ENCODE measurements at regions not wholly inside any gene's neighbourhood (a gene's known extent, or its start where the extent isn't known, plus 50 kb on each side); places are given as distances from the start of the nearest gene placed in this dataset.

DNA sequence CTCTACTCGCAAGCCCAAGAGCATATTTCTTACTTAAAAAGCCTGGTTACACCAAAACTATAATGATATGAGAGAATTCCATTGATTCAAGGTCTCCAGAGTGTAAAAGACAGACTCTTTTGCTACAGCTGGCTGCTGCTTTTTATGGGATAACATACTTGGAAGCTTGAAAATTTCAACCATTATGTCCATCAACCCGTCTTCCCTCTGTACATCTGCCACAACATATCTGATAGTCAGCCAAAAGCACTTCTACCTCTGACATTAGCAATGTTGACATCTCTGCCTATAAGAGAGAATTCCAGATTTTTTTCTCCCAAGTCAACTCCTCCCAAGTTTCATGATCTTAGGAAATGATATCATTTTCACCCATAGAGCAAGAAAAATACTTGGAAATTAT lies 54.4 kb upstream of the IQCM start:
- Histone ChIP-seq H3K4me3 (ENCODE audit: low read length) (no peak overlapping the region), H3K4me1 (ENCODE audit: control insufficient read depth, insufficient read depth, low read length) (no peaks in the 10 kb centered on the region)
- WGBS (ENCODE audit: insufficient coverage): no CpG with 5 or more reads among the region's 2 CpGs

DNA sequence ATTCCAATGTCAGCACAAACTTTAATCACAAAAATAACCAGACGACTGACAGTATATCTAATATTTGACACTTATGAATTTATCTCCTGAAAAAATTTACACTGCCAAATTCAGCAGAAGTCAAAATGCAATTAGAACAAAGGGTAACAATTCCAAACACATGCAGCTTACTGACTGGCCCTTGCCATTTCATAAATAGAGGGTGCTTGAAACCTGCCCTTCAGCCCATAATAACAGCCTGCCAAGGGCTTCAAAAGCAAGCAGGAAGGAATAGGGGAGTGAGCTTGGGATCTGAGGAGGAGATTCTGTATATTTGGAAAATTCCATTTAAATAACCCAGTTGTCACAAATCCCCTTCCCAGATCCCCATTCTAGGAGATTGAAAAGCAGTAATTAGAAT lies 66.1 kb upstream of the IQCM start:
- H3K36me3 ChIP-seq (ENCODE audit: control insufficient read depth, insufficient read depth, low read length): no peaks in the 10 kb centered on the region
- no CpG with 5 or more reads among the region's 1 CpG for WGBS (ENCODE audit: insufficient coverage)
- DNase-seq: no peak
- H3K4me3 ChIP-seq (ENCODE audit: low read length): no peak overlapping the region
- H3K27ac ChIP-seq (ENCODE audit: low read length): no peak overlapping the region
- no peaks in the 10 kb centered on the region for H3K9me3 ChIP-seq (replicated peaks; ENCODE audit: control insufficient read depth, low read depth, low read length)
- no peaks in the 10 kb centered on the region for H3K4me1 ChIP-seq (ENCODE audit: control insufficient read depth, insufficient read depth, low read length)
- no peaks in the 10 kb centered on the region for H3K27me3 ChIP-seq (ENCODE audit: control insufficient read depth, insufficient read depth, low read length)

More for the DNA sequence above, 54.4 kb upstream of the IQCM start:
- Histone ChIP-seq H3K27me3 (ENCODE audit: control insufficient read depth, insufficient read depth, low read length) (no peaks in the 10 kb centered on the region), H3K27ac (ENCODE audit: low read length) (no peak overlapping the region), H3K36me3 (ENCODE audit: control insufficient read depth, insufficient read depth, low read length) (no peaks in the 10 kb centered on the region), H3K9me3 (replicated peaks; ENCODE audit: control insufficient read depth, low read depth, low read length) (no peaks in the 10 kb centered on the region)
- no peak for DNase-seq

DNA sequence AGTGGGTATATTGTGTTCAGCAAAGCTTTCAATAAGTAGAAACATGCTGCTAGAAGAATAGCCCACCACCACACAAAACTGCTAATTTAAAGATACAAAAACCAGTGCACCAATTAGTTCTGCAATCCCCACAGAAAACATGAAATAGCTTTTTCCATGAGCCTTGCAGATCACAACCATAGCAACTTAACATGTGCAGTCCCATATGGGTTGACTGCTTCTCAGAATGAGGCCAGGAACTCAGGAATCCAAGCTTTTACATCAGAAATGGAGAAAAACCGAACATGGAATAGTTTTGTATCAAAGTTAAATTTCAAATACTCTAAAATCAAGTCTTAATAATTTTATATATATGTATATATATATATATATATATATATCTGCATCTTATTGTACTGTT lies 66.6 kb upstream of the IQCM start:
- no CpG with 5 or more reads among the region's 1 CpG for WGBS (ENCODE audit: insufficient coverage)
- Histone ChIP-seq H3K4me3 (ENCODE audit: low read length) (no peak overlapping the region), H3K9me3 (replicated peaks; ENCODE audit: control insufficient read depth, low read depth, low read length) (no peaks in the 10 kb centered on the region), H3K27ac (ENCODE audit: low read length) (no peak overlapping the region), H3K36me3 (ENCODE audit: control insufficient read depth, insufficient read depth, low read length) (no peaks in the 10 kb centered on the region), H3K4me1 (ENCODE audit: control insufficient read depth, insufficient read depth, low read length) (no peaks in the 10 kb centered on the region), H3K27me3 (ENCODE audit: control insufficient read depth, insufficient read depth, low read length) (no peaks in the 10 kb centered on the region)
- peak; percentile 42 for DNase-seq

DNA sequence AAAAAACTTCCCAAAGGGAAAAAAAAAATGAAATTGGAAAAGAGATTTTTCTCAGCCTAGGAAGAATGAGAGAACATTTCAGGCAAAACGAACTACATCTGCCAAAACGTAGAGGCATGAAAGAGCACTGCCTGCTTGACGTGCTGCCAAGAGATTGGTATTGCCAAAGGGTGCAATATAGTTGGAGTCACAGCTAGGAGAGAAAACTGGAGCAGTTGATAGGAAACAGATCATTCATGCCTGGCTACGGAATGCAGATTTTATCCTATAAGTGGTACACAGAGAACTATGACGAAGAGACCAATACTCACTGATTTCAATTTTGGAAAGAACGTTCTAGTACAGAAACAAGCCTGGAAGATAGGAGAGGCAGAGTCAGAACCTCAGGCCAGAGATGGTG lies 68.4 kb upstream of the IQCM start:
- 57% methylated on average over 4 of the region's 6 CpGs for WGBS (ENCODE audit: insufficient coverage)
- H3K36me3 ChIP-seq (ENCODE audit: control insufficient read depth, insufficient read depth, low read length): no peaks in the 10 kb centered on the region
- H3K4me3 ChIP-seq (ENCODE audit: low read length): no peak overlapping the region
- H3K27me3 ChIP-seq (ENCODE audit: control insufficient read depth, insufficient read depth, low read length): no peaks in the 10 kb centered on the region
- H3K9me3 ChIP-seq (replicated peaks; ENCODE audit: control insufficient read depth, low read depth, low read length): no peaks in the 10 kb centered on the region
- H3K4me1 ChIP-seq (ENCODE audit: control insufficient read depth, insufficient read depth, low read length): no peaks in the 10 kb centered on the region
- peak; percentile 38 for DNase-seq
- H3K27ac ChIP-seq (ENCODE audit: low read length): no peak overlapping the region

DNA sequence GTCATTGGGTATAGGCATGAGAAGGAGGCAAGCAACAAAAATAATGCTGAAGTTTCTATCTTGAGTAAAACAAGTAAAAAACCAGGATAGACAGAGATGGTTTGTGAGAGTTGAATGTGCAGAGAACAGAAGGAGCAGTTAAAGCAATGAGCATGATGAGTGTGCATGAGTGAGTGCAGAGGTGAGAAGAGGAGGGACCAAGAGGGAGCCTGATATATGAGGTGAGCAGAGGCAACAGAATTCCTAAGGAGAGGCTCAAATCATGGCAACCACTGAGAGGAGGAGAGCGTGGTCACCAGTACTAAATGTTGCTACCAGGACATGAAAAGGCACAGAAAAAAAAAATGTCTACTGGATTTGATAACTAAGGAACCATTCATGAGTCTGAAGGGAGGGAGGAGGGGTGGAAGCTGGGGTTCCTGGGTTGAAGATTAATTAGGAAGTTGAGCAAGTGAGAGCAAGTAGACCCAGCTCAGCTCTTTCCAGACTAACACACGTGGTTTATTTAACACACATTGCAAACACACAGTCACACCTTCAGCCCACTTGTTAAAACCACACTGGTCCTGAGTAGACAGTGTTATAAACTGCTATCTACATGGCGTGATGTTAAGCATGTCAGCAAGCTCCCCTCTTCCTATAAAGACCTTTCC lies 69.0 kb upstream of the IQCM start:
- Histone ChIP-seq H3K27me3 (ENCODE audit: control insufficient read depth, insufficient read depth, low read length) (no peaks in the 10 kb centered on the region), H3K36me3 (ENCODE audit: control insufficient read depth, insufficient read depth, low read length) (no peaks in the 10 kb centered on the region), H3K4me3 (ENCODE audit: low read length) (no peak overlapping the region), H3K27ac (ENCODE audit: low read length) (no peak overlapping the region), H3K9me3 (replicated peaks; ENCODE audit: control insufficient read depth, low read depth, low read length) (no peaks in the 10 kb centered on the region), H3K4me1 (ENCODE audit: control insufficient read depth, insufficient read depth, low read length) (no peaks in the 10 kb centered on the region)
- 100% methylated on average over 2 of the region's 3 CpGs for WGBS (ENCODE audit: insufficient coverage)
- no peak for DNase-seq

DNA sequence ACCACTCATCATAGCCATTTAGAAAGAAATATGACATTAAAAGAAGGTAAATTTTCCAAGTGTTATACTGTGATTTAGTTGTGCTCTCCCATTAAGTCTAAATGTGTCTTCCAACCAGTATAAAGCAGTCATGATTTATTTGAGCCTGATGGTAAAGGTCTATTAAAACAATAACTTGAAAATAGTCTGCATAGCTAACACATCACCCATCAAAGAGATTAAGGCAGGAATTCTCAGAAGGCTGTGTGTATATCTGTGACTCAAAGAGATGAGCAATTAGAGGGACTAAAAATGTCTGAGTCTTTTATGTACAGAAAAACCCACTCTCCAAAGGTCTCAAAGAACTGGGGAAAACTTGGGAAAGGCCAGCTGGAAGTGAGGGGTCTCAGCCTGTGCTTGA lies 70.3 kb upstream of the IQCM start:
- no peak overlapping the region for H3K27ac ChIP-seq (ENCODE audit: low read length)
- H3K9me3 ChIP-seq (replicated peaks; ENCODE audit: control insufficient read depth, low read depth, low read length): no peaks in the 10 kb centered on the region
- H3K4me1 ChIP-seq (ENCODE audit: control insufficient read depth, insufficient read depth, low read length): no peaks in the 10 kb centered on the region
- H3K4me3 ChIP-seq (ENCODE audit: low read length): no peak overlapping the region
- H3K36me3 ChIP-seq (ENCODE audit: control insufficient read depth, insufficient read depth, low read length): no peaks in the 10 kb centered on the region
- no peak for DNase-seq
- no peaks in the 10 kb centered on the region for H3K27me3 ChIP-seq (ENCODE audit: control insufficient read depth, insufficient read depth, low read length)

DNA sequence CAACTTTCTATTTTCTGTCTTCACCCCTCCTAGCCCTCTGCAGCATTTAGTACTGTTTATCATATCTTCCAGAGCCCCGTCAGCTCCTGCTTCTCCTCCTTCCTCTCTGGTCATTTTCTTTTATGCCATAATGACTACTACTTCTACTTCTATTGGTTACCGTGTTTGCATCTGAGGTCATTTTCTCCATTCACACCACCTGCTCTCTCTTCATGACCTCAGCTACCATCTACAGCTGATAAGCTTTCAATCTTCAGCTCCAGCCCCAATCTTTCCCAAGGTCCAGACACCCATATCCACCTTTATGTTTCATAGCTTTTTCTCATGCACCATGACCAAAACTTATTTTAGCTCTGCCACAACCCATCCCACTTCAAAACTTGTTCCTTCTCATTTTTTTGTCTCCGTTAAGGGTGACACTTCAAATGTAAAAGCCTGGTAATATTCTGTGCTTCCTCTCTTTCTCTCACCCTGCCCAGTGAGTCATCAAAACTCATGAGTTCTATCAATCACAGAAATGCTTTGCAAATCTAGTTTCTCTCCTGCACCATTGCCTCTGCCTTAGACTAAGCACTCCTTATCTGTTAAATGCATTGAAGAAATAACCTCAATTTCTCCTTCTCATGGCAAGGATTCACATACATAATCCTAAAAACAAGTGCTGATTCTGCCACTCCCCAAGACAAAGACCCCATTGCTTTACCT lies 71.3 kb upstream of the IQCM start:
- Histone ChIP-seq H3K4me1 (ENCODE audit: control insufficient read depth, insufficient read depth, low read length) (no peaks in the 10 kb centered on the region), H3K4me3 (ENCODE audit: low read length) (no peak overlapping the region), H3K9me3 (replicated peaks; ENCODE audit: control insufficient read depth, low read depth, low read length) (no peaks in the 10 kb centered on the region), H3K36me3 (ENCODE audit: control insufficient read depth, insufficient read depth, low read length) (no peaks in the 10 kb centered on the region), H3K27ac (ENCODE audit: low read length) (no peak overlapping the region), H3K27me3 (ENCODE audit: control insufficient read depth, insufficient read depth, low read length) (no peaks in the 10 kb centered on the region)
- 89% methylated on average over 3 of the region's 3 CpGs for WGBS (ENCODE audit: insufficient coverage)
- no peak for DNase-seq

DNA sequence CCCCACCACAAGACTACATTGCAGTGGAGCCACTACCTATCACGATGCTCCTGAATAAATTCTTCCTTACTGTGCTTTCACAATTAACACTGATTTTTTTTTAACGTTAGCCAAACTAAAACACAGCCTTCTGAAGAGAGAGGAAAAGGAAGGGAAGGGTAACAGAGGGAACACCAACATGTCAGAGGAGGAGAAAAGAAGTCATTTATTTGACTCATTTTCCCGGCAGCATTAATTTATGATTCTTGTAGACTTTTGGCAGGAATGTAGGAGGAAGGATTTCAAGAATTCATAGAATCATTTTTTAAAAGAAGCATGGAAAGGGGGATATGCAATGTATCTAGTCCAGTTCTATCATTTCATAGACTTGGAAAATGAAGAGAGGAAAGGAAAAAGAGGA lies 74.3 kb upstream of the IQCM start:
- no peak overlapping the region for H3K27ac ChIP-seq (ENCODE audit: low read length)
- no peaks in the 10 kb centered on the region for H3K9me3 ChIP-seq (replicated peaks; ENCODE audit: control insufficient read depth, low read depth, low read length)
- H3K27me3 ChIP-seq (ENCODE audit: control insufficient read depth, insufficient read depth, low read length): no peaks in the 10 kb centered on the region
- H3K4me3 ChIP-seq (ENCODE audit: low read length): no peak overlapping the region
- no peaks in the 10 kb centered on the region for H3K36me3 ChIP-seq (ENCODE audit: control insufficient read depth, insufficient read depth, low read length)
- peak; percentile 29 for DNase-seq
- no CpG with 5 or more reads among the region's 3 CpGs for WGBS (ENCODE audit: insufficient coverage)
- H3K4me1 ChIP-seq (ENCODE audit: control insufficient read depth, insufficient read depth, low read length): no peaks in the 10 kb centered on the region

DNA sequence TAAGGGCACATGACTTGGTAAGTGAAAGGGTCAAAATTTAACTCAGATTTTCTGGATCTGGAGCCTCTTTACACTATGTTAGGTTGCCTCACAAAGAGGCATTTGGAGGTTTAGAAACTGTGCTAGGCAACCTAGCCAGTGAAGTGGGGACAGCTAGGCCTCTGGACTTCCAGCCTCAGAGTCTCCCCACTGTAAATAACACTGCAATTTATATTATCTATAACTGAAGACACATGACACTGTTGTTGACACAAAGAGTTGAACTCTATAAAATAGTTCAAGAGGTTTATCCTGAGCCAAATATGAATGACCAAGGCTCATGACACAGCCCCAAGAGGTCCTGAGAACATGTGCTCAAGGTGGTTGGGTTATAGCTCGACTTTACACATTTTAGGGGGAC lies 74.9 kb upstream of the IQCM start:
- DNase-seq: no peak
- Histone ChIP-seq H3K4me3 (ENCODE audit: low read length) (no peak overlapping the region), H3K4me1 (ENCODE audit: control insufficient read depth, insufficient read depth, low read length) (no peaks in the 10 kb centered on the region), H3K36me3 (ENCODE audit: control insufficient read depth, insufficient read depth, low read length) (no peaks in the 10 kb centered on the region), H3K9me3 (replicated peaks; ENCODE audit: control insufficient read depth, low read depth, low read length) (no peaks in the 10 kb centered on the region), H3K27ac (ENCODE audit: low read length) (no peak overlapping the region), H3K27me3 (ENCODE audit: control insufficient read depth, insufficient read depth, low read length) (no peaks in the 10 kb centered on the region)
- WGBS (ENCODE audit: insufficient coverage): 63% methylated on average over 1 of the region's 1 CpG

DNA sequence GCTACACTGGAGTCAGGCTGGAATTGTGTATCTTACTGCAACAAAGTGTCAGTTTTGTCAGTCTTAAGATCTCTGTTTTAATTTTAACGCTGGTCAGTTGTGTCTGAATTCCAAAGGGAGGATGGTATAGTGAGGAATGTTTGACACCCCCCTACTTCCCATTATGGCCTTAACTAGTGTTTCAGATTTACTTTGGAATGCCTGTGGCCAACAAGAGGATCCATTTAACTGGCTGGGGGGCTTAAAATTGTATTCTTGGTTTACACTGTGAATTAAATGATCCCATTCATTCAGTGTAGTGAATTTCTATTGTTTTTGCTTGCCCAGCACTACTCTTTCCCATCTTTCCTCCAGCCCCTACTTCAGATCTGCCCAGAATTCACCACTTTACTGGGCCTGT lies 75.8 kb upstream of the IQCM start:
- Histone ChIP-seq H3K9me3 (replicated peaks; ENCODE audit: control insufficient read depth, low read depth, low read length) (no peaks in the 10 kb centered on the region), H3K4me1 (ENCODE audit: control insufficient read depth, insufficient read depth, low read length) (no peaks in the 10 kb centered on the region), H3K27ac (ENCODE audit: low read length) (no peak overlapping the region), H3K36me3 (ENCODE audit: control insufficient read depth, insufficient read depth, low read length) (no peaks in the 10 kb centered on the region), H3K27me3 (ENCODE audit: control insufficient read depth, insufficient read depth, low read length) (no peaks in the 10 kb centered on the region), H3K4me3 (ENCODE audit: low read length) (no peak overlapping the region)
- DNase-seq: no peak
- no CpG with 5 or more reads among the region's 1 CpG for WGBS (ENCODE audit: insufficient coverage)

DNA sequence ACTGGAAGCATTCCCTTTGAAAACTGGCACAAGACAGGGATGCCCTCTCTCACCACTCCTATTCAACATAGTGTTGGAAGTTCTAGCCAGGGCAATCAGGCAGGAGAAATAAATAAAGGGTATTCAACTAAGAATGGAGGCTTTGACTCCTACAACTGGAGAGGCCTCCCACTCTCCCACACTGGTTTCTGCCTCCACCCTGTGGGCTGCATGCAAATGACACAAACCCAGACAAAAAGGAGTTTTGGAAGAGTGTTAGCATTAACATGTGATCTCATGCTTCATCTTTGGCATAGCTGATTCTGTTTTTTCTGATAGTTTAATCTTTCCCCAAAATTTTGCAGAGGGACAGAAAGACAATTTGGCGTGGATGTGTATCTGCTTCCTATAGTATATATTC lies 80.8 kb upstream of the IQCM start:
- Histone ChIP-seq H3K27ac (ENCODE audit: low read length) (no peak overlapping the region), H3K4me3 (ENCODE audit: low read length) (no peak overlapping the region), H3K36me3 (ENCODE audit: control insufficient read depth, insufficient read depth, low read length) (no peaks in the 10 kb centered on the region), H3K9me3 (replicated peaks; ENCODE audit: control insufficient read depth, low read depth, low read length) (no peaks in the 10 kb centered on the region), H3K4me1 (ENCODE audit: control insufficient read depth, insufficient read depth, low read length) (no peaks in the 10 kb centered on the region), H3K27me3 (ENCODE audit: control insufficient read depth, insufficient read depth, low read length) (no peaks in the 10 kb centered on the region)
- WGBS (ENCODE audit: insufficient coverage): no CpG with 5 or more reads among the region's 1 CpG
- DNase-seq: peak; percentile 67

Data from muscle of leg (tissue), 3 donors.